AG09319 (cell line): ENCODE measurements at regions not wholly inside any gene's neighbourhood (a gene's known extent, or its start where the extent isn't known, plus 50 kb on each side); places are given as distances from the start of the nearest gene placed in this dataset.

Source experiments
- DNase-seq: peaks from one replicate; pipeline ENCODE4 v3.0.0-alpha.2; 2010; ENCODE audit warnings: low read depth; ENCODE audit errors: extremely low read depth
- TF ChIP-seq, protein P1 (sequence below): IDR thresholded peaks from 2 replicates; pipeline ENCODE4 v1.5.1; 2011; ENCODE audit warnings: low read depth, mild to moderate bottlenecking, inconsistent platforms, low read length, moderate library complexity

DNA sequence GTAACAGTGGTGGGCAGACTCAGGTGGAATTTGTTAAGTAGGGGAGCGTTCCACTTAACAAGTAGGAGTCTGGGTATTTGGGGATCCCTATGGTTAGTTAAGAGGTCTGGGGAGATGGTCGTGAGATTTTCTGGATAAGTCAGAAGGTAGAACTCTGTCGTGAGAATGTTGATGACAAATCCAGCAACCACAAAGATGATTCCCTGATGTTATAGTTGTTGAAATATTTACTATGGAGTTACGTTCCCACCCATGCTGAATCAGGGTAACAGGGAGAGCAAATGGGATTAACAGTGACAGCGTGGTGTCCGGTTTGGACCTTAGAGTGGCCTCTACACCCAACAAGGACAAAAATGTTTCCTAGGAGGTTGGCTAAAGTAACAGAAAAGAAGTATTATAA is 110.8 kb downstream of the MFSD1 start:
- TF ChIP-seq, protein P1, sequence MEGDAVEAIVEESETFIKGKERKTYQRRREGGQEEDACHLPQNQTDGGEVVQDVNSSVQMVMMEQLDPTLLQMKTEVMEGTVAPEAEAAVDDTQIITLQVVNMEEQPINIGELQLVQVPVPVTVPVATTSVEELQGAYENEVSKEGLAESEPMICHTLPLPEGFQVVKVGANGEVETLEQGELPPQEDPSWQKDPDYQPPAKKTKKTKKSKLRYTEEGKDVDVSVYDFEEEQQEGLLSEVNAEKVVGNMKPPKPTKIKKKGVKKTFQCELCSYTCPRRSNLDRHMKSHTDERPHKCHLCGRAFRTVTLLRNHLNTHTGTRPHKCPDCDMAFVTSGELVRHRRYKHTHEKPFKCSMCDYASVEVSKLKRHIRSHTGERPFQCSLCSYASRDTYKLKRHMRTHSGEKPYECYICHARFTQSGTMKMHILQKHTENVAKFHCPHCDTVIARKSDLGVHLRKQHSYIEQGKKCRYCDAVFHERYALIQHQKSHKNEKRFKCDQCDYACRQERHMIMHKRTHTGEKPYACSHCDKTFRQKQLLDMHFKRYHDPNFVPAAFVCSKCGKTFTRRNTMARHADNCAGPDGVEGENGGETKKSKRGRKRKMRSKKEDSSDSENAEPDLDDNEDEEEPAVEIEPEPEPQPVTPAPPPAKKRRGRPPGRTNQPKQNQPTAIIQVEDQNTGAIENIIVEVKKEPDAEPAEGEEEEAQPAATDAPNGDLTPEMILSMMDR = no peak
- DNase-seq = no peak

DNA sequence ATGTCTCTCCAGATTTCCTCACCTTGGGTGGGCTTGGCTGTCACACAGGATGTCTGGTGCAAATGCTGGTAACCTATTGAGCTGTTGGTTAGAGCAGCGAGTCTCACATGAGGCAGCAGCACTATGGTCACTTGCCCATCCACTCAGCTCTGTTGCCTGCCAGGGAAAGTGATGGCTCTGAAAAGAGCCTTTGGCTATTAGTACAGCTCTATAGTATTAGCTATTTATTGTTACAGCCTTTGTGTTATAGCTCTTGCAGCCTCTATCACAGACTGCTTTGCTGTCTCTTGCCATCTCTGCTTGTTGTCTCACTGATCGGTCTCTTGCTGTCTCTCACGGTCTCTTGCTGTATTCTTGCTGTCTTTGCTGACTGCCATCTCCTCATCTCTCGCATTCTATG is 114.3 kb downstream of the MFSD1 start:
- TF ChIP-seq, protein P1 = no peak
- no peak for DNase-seq

DNA sequence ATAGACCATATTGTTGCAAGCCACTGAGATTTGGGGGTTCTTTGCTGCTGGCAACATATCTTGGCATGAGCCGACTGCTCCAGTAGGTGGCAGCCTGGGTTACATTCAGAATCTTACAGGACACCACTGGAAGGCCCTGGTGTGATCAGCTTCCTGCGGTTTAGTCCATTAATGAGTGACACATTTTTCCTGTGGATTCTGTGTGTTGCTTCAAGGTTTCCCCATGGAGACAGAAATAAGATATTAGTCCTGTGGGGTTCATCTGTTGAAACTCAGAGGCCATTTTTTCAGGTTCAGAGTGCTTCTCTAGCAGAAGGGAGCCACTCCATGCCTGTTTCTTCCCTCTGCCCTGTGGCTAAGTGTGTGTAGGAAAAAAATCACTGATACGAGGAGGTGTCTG is 116.2 kb downstream of the MFSD1 start:
- TF ChIP-seq, protein P1 = peak; percentile 86
- peak; percentile 62 for DNase-seq

DNA sequence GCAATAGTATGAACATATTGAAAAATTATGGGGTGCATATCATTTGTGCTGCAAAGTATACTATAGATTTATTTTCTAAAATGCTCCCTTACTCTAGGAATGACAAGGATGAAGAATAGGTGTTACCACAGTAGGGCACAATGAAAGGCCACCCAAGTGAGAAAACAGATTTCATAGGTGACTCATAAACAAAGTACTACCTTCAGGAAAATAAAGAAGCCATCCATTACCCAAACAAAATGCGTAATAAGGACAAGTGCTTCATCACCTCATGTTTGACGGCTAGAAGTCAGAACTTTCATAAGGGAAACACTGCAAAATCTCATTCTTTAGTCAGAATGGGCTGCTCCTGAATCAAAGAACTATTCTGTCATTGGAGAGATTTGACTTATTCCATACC is 116.6 kb downstream of the MFSD1 start:
- TF ChIP-seq, protein P1 = no peak
- DNase-seq = no peak

DNA sequence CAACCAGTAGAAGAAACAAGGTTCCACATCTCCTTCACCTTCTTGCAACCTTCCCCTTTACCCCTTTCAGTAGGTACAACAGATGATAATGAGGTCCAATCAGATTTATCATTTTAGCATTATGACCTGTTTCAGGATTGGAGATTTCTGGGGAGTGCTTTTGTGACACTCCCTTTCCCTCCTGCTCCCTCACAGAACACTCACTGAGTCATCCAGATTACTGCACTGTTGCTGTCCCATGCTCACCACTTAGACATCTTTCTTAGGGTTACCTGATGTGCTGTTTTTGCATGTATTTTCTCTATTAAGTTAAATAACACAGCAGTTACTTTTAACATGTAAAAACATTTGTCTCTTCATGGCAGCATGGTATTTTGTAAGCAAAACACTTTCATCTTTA is 118.5 kb downstream of the MFSD1 start:
- no peak for DNase-seq
- TF ChIP-seq, protein P1 = no peak

DNA sequence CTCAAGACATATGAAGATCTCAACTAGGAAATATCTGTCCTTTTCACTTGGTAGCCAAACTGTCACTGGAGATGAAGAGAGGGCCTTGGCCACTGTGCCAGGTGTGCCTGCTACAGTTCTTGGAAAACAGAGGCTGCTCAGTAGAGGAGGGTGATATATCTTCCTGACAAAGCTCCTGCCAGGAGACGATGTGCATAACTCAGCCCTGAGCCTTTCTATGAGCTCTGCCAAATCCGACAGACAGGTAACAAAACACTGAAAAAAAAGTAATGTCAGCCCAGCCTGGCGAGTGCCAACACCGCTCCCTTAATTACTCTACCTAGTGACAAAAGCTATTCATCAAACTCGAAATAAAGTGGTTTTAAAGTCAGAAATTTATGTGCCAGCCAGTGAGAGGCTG is 123.2 kb downstream of the MFSD1 start:
- DNase-seq = no peak
- TF ChIP-seq, protein P1 = no peak

DNA sequence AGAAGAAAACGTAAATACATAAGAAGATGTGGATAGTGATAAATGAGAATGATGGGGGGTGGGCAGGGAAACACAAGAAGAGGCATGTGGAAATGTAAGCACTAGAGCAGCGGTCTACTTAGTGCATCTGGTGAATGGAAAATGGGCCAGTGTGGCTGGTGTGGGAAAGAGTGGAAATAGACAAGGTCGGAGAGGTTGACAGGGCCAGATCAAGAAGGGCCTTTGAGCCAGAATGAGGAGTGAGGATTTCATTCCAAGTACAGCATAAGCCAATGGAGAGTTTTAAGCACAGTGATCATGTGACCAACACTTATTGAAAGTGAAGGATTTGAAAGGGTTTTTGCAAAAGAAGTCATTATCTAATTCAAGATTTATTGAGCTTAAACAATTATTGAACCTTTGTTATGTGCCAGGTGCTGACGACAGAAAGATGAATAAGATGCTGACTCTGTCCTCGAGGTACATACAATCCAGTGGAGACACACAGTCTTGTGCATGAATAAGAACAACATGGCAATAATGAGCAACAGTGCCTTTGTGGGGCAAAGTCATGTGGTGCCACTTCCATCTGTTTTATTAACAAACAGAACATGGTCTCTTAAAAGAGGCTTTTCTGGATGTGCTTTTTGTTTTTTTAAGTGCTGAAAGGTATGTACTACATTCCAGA is 124.1 kb downstream of the MFSD1 start:
- no peak for DNase-seq
- TF ChIP-seq, protein P1 = no peak
